ENCODE measurements at regions not wholly inside any gene's neighbourhood (a gene's known extent, or its start where the extent isn't known, plus 50 kb on each side); places are given as distances from the start of the nearest gene placed in this dataset.
"Not testable (repeated sequence)": the region's sequence is repeated elsewhere in the genome, so short reads cannot be mapped to it uniquely, and the experiment has no call there.

GRCh38 chr22:25407226-25407858 is 157.1 kb upstream of the GRK3 start:
- peak; percentile 26 for DNase-seq (ENCODE audit: low spot score)

GRCh38 chr22:25407859-25408229 is 156.6 kb upstream of the GRK3 start:
- DNase-seq (ENCODE audit: low spot score) (peak; percentile 30), ATAC-seq (no peak)

More at GRCh38 chr22:25407226-25407858, 157.1 kb upstream of the GRK3 start:
- no peak for ATAC-seq

- DNase-seq (ENCODE audit: low spot score) (peak; percentile 55), ATAC-seq (peak; percentile 64)
Measured at GRCh38 chr22:25409240-25409639, 155.2 kb upstream of the GRK3 start.

GRCh38 chr22:25410849-25411248 is 153.6 kb upstream of the GRK3 start:
- no peak for DNase-seq (ENCODE audit: low spot score)
- no peak for ATAC-seq

- ATAC-seq = no peak
- DNase-seq (ENCODE audit: low spot score) = no peak
Measured at GRCh38 chr22:25413620-25414019, 150.9 kb upstream of the GRK3 start.

GRCh38 chr22:25415731-25416130 is 148.7 kb upstream of the GRK3 start:
- ATAC-seq; DNase-seq (ENCODE audit: low spot score): not testable (repeated sequence)

GRCh38 chr22:25417826-25418225 is 146.6 kb upstream of the GRK3 start:
- not testable (repeated sequence) for ATAC-seq; DNase-seq (ENCODE audit: low spot score)

- no peak for DNase-seq (ENCODE audit: low spot score)
Measured at GRCh38 chr22:25419247-25420113, 145.0 kb upstream of the GRK3 start.

GRCh38 chr22:25420114-25420441 is 144.4 kb upstream of the GRK3 start:
- not testable (repeated sequence) for ATAC-seq

More at GRCh38 chr22:25419247-25420113, 145.0 kb upstream of the GRK3 start:
- ATAC-seq = peak; percentile 39

GRCh38 chr22:25420471-25420924 is 144.0 kb upstream of the GRK3 start:
- no peak for DNase-seq (ENCODE audit: low spot score)
- ATAC-seq = no peak

More at GRCh38 chr22:25420114-25420441, 144.4 kb upstream of the GRK3 start:
- not testable (repeated sequence) for DNase-seq (ENCODE audit: low spot score)

- DNase-seq (ENCODE audit: low spot score) (no peak), ATAC-seq (peak; percentile 46)
Measured at GRCh38 chr22:25420925-25421904, 143.3 kb upstream of the GRK3 start.

GRCh38 chr22:25426530-25427308 is 137.8 kb upstream of the GRK3 start:
- not testable (repeated sequence) for ATAC-seq; DNase-seq (ENCODE audit: low spot score)

GRCh38 chr22:25431637-25432342 is 132.7 kb upstream of the GRK3 start:
- DNase-seq (ENCODE audit: low spot score); ATAC-seq: not testable (repeated sequence)

- ATAC-seq; DNase-seq (ENCODE audit: low spot score): not testable (repeated sequence)
Measured at GRCh38 chr22:25433381-25433970, 131.0 kb upstream of the GRK3 start.

- DNase-seq (ENCODE audit: low spot score) = no peak
- no peak for ATAC-seq
Measured at GRCh38 chr22:25437414-25438160, 126.9 kb upstream of the GRK3 start.

GRCh38 chr22:25447067-25447685 is 117.3 kb upstream of the GRK3 start:
- peak; percentile 8 for ATAC-seq

GRCh38 chr22:25447686-25448434 is 116.6 kb upstream of the GRK3 start:
- ATAC-seq = peak; percentile 99
- DNase-seq (ENCODE audit: low spot score) = peak; percentile 92

More at GRCh38 chr22:25447067-25447685, 117.3 kb upstream of the GRK3 start:
- DNase-seq (ENCODE audit: low spot score) = no peak
